IPS-NIHi11 (cell line): ENCODE measurements at regions not wholly inside any gene's neighbourhood (a gene's known extent, or its start where the extent isn't known, plus 50 kb on each side); places are given as distances from the start of the nearest gene placed in this dataset.
"Not testable (repeated sequence)": the region's sequence is repeated elsewhere in the genome, so short reads cannot be mapped to it uniquely, and the experiment has no call there.

Experiments used
- DNase-seq: peaks from one replicate; pipeline ENCODE4 v3.0.0; 2012; ENCODE audit warnings: mixed read lengths, low spot score

- DNase-seq, result no peak
These were observed 138.6 kb downstream of the CEBPB start for GRCh38 chr20:50328996-50329898.

GRCh38 chr20:50329981-50330503 is 139.4 kb downstream of the CEBPB start:
- no peak for DNase-seq

GRCh38 chr20:50330504-50331313 is 140.1 kb downstream of the CEBPB start:
- no peak for DNase-seq

GRCh38 chr20:50331469-50332363 is 141.1 kb downstream of the CEBPB start:
- no peak for DNase-seq

GRCh38 chr20:50332491-50332980 is 141.9 kb downstream of the CEBPB start:
- no peak for DNase-seq

GRCh38 chr20:50333131-50333670 is 142.6 kb downstream of the CEBPB start:
- DNase-seq, result no peak

GRCh38 chr20:50333812-50334211 is 143.2 kb downstream of the CEBPB start:
- no peak for DNase-seq

- not testable (repeated sequence) for DNase-seq
These were observed 143.9 kb downstream of the CEBPB start for GRCh38 chr20:50334512-50334911.

GRCh38 chr20:50335105-50335504 is 144.5 kb downstream of the CEBPB start:
- DNase-seq, result peak; percentile 85

- no peak for DNase-seq
These were observed 145.2 kb downstream of the CEBPB start for GRCh38 chr20:50335866-50336265.

GRCh38 chr20:50336661-50337060 is 146.0 kb downstream of the CEBPB start:
- DNase-seq, result no peak

GRCh38 chr20:50337521-50338466 is 147.2 kb downstream of the CEBPB start:
- no peak for DNase-seq

- DNase-seq, result peak; percentile 69
These were observed 148.1 kb downstream of the CEBPB start for GRCh38 chr20:50338479-50339391.

GRCh38 chr20:50339466-50339901 is 148.9 kb downstream of the CEBPB start:
- no peak for DNase-seq

GRCh38 chr20:50340541-50340940 is 149.9 kb downstream of the CEBPB start:
- no peak for DNase-seq

GRCh38 chr20:50341050-50341449 is 150.4 kb downstream of the CEBPB start:
- no peak for DNase-seq

GRCh38 chr20:50341880-50342637 is 151.4 kb downstream of the CEBPB start:
- DNase-seq, result no peak

GRCh38 chr20:50342638-50343102 is 152.0 kb downstream of the CEBPB start:
- DNase-seq, result no peak
